KMS-11 (cell line): ENCODE measurements at regions not wholly inside any gene's neighbourhood (a gene's known extent, or its start where the extent isn't known, plus 50 kb on each side); places are given as distances from the start of the nearest gene placed in this dataset.

ENCODE experiments used
- H2AFZ ChIP-seq: fragments of 200-600 bp; sonication (generic); 2 replicates; pipeline ENCODE4 v1.6.1; 2016; ENCODE audit warnings: antibody characterized with exemption, mixed run types, low read depth
- H3K27ac ChIP-seq: fragments of 200-600 bp; sonication (generic); 2 replicates; pipeline ENCODE4 v1.6.1; 2016; ENCODE audit warnings: mild to moderate bottlenecking, mixed run types
- H3K27me3 ChIP-seq: fragments of 200-600 bp; sonication (generic); 2 replicates; pipeline ENCODE4 v1.6.1; 2017; ENCODE audit warnings: mild to moderate bottlenecking, low read depth, mixed run types, moderate library complexity; ENCODE audit not compliant: insufficient read depth
- H3K36me3 ChIP-seq: fragments of 200-600 bp; sonication (generic); 2 replicates; pipeline ENCODE4 v1.6.1; 2017; ENCODE audit warnings: mild to moderate bottlenecking, mixed run types; ENCODE audit not compliant: insufficient read depth
- H3K4me1 ChIP-seq: fragments of 200-600 bp; sonication (generic); 2 replicates; pipeline ENCODE4 v1.6.1; 2016; ENCODE audit warnings: mild to moderate bottlenecking, low read depth, mixed run types; ENCODE audit not compliant: poor library complexity, severe bottlenecking
- H3K4me2 ChIP-seq: fragments of 200-600 bp; sonication (generic); 2 replicates; pipeline ENCODE4 v1.7.0; 2016; ENCODE audit warnings: mild to moderate bottlenecking, mixed run types
- H3K4me3 ChIP-seq: fragments of 200-600 bp; sonication (generic); IDR thresholded peaks from 2 replicates; pipeline ENCODE4 v1.6.1; 2017; ENCODE audit warnings: low read depth, low read length, mixed read lengths; ENCODE audit not compliant: insufficient read depth
- H3K79me2 ChIP-seq: fragments of 200-600 bp; sonication (generic); 2 replicates; pipeline ENCODE4 v1.6.1; 2016; ENCODE audit warnings: low read depth, mixed run types; ENCODE audit not compliant: insufficient read depth
- H3K9ac ChIP-seq: fragments of 200-600 bp; sonication (generic); 2 replicates; pipeline ENCODE4 v1.6.1; 2016; ENCODE audit warnings: mild to moderate bottlenecking, mixed run types
- H4K20me1 ChIP-seq: fragments of 200-600 bp; sonication (generic); 2 replicates; pipeline ENCODE4 v1.6.1; 2016; ENCODE audit warnings: mild to moderate bottlenecking, mixed run types; ENCODE audit not compliant: insufficient read depth
- TF ChIP-seq, protein P1 (sequence below): fragments of 200-600 bp; sonication (generic); conservative IDR thresholded peaks from 2 replicates; pipeline ENCODE4 v1.6.1; 2017; ENCODE audit warnings: low read depth, mild to moderate bottlenecking, antibody characterized with exemption, low read length, moderate library complexity, mixed read lengths

DNA sequence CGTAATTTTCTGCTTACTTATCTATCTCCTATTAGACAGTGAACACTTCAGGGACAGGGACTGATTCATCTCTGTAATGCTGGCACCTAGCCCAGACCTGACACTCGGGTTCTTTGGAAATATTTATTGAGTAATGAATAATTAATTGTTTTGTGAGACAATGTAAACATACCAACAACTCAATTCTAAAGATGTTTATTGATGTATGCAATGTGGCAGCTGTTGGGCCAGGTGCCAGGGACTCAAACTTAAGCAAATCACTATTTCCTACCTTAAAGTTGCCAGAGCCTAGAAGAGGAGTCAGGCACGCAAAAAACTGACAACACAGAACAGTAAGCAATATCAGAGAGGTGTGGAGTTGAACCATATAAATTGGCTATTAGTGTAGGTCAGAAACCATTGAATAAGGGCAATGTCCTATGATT, 63.6 kb upstream of the BMPER start:
- H4K20me1 ChIP-seq: no peaks in the 10 kb centered on the region
- no peaks in the 10 kb centered on the region for H3K36me3 ChIP-seq
- no peaks in the 10 kb centered on the region for H3K27me3 ChIP-seq
- no peak overlapping the region for H3K4me3 ChIP-seq
- H2AFZ ChIP-seq: no peak overlapping the region
- no peak overlapping the region for H3K27ac ChIP-seq
- H3K4me2 ChIP-seq: no peak overlapping the region
- no peaks in the 10 kb centered on the region for H3K79me2 ChIP-seq
- H3K4me1 ChIP-seq: no peaks in the 10 kb centered on the region
- TF ChIP-seq, protein P1, sequence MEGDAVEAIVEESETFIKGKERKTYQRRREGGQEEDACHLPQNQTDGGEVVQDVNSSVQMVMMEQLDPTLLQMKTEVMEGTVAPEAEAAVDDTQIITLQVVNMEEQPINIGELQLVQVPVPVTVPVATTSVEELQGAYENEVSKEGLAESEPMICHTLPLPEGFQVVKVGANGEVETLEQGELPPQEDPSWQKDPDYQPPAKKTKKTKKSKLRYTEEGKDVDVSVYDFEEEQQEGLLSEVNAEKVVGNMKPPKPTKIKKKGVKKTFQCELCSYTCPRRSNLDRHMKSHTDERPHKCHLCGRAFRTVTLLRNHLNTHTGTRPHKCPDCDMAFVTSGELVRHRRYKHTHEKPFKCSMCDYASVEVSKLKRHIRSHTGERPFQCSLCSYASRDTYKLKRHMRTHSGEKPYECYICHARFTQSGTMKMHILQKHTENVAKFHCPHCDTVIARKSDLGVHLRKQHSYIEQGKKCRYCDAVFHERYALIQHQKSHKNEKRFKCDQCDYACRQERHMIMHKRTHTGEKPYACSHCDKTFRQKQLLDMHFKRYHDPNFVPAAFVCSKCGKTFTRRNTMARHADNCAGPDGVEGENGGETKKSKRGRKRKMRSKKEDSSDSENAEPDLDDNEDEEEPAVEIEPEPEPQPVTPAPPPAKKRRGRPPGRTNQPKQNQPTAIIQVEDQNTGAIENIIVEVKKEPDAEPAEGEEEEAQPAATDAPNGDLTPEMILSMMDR: no peak
- H3K9ac ChIP-seq: no peak overlapping the region

DNA sequence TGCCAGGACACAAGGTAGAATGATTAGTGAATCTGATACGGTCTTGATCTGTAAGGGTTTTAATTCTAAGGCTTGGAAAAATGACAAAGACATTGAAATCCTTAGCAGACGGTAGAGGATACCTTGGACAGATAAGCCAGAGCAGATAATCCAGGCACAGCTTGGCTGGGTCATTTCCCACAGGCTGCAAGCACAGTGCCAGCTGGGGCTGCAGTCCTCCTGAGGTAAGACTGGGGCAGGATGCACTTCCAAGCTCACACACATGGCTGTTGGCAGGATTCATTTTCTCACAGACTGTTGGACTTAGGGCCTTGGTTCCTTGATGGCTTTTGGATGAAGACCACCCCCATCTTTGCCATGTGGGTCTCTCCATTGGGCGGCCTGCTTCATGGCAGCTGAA, 63.2 kb upstream of the BMPER start:
- no peak overlapping the region for H3K4me2 ChIP-seq
- H3K4me1 ChIP-seq: no peaks in the 10 kb centered on the region
- no peaks in the 10 kb centered on the region for H4K20me1 ChIP-seq
- H3K9ac ChIP-seq: no peak overlapping the region
- H3K27me3 ChIP-seq: no peaks in the 10 kb centered on the region
- TF ChIP-seq, protein P1: no peak
- H3K79me2 ChIP-seq: no peaks in the 10 kb centered on the region
- no peaks in the 10 kb centered on the region for H3K36me3 ChIP-seq
- H3K27ac ChIP-seq: no peak overlapping the region
- no peak overlapping the region for H2AFZ ChIP-seq
- H3K4me3 ChIP-seq: no peak overlapping the region

DNA sequence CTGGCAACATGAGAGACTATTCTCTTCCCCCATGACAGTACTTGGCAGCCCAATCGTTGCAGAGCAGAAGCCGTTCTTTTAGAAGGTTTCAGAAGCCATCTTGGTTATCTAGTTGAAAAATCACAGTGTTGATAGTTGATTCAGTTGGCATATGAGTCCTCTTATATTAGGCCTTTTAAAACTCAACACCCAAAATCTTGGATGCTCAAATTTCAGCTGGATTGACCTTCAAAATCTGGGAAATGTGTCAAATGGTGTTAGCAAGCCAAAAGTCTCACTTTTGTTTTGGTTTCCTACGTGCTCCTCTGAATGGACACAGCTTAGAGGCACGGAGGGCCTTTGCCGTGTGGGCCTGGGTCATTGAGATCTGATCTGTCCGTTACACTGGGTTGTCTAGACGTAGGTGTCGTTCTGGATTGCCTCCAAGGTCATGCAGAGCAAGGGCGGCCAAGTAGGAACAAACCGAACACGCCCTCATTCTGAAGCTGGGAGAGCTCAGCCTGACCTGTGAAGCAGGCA, 59.3 kb upstream of the BMPER start:
- H4K20me1 ChIP-seq: no peaks in the 10 kb centered on the region
- H3K9ac ChIP-seq: no peak overlapping the region
- H3K4me1 ChIP-seq: no peaks in the 10 kb centered on the region
- H3K27me3 ChIP-seq: no peaks in the 10 kb centered on the region
- TF ChIP-seq, protein P1: no peak
- no peak overlapping the region for H3K27ac ChIP-seq
- H3K4me2 ChIP-seq: no peak overlapping the region
- H3K36me3 ChIP-seq: no peaks in the 10 kb centered on the region
- no peaks in the 10 kb centered on the region for H3K79me2 ChIP-seq
- H2AFZ ChIP-seq: no peak overlapping the region
- no peak overlapping the region for H3K4me3 ChIP-seq

DNA sequence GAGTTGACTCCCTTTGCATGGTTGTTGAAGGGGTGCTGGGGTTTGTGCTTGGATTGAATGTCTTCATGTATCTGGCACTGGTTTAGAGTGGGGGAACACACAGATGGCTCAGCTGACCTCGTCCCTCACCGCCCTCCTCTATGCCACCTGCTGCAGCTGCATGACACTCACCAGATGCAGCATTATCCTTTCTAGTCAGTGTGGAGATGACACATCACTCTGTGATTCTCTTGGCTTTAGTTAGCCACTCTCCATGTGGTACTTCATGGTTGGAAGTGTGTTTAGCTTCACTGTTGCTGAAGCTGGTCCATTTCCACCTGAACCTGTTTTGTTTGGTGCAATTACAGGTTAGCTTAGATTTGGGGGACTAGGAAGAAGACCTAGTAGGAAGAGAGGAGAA, 56.3 kb upstream of the BMPER start:
- no peak overlapping the region for H3K4me2 ChIP-seq
- no peak overlapping the region for H2AFZ ChIP-seq
- H3K4me3 ChIP-seq: no peak overlapping the region
- no peak overlapping the region for H3K9ac ChIP-seq
- H3K36me3 ChIP-seq: no peaks in the 10 kb centered on the region
- H3K4me1 ChIP-seq: no peaks in the 10 kb centered on the region
- TF ChIP-seq, protein P1: no peak
- no peaks in the 10 kb centered on the region for H3K79me2 ChIP-seq
- H4K20me1 ChIP-seq: no peaks in the 10 kb centered on the region
- H3K27ac ChIP-seq: no peak overlapping the region
- no peaks in the 10 kb centered on the region for H3K27me3 ChIP-seq
